K562 (cell line): ENCODE measurements at regions not wholly inside any gene's neighbourhood (a gene's known extent, or its start where the extent isn't known, plus 50 kb on each side); places are given as distances from the start of the nearest gene placed in this dataset.

Experiments used
- FOXK1 ChIP-seq: sonication (generic); formaldehyde crosslinking; IDR thresholded peaks from 2 replicates; pipeline ENCODE4 v1.8.0; 2022; ENCODE audit warnings: missing genetic modification reagents, mild to moderate bottlenecking, borderline replicate concordance
- HMG20A ChIP-seq: fragments of 450-650 bp; formaldehyde crosslinking; conservative IDR thresholded peaks from 2 replicates; pipeline ENCODE4 v1.4.0; 2020; ENCODE audit warnings: mild to moderate bottlenecking, mixed read lengths
- HSF4 ChIP-seq: fragments of 250-450 bp; sonication (Bioruptor Pico); IDR thresholded peaks from 2 replicates; pipeline ENCODE4 v2.1.2; 2022; ENCODE audit warnings: mild to moderate bottlenecking, moderate library complexity, borderline replicate concordance
- ZNF146 ChIP-seq: IDR thresholded peaks from one replicate; pipeline ENCODE4 v1.6.1; 2018; ENCODE audit warnings: missing compliant biosample characterization; ENCODE audit not compliant: unreplicated experiment
- TF ChIP-seq, protein P1 (sequence below): fragments of 250-450 bp; sonication (Bioruptor Pico); IDR thresholded peaks from 2 replicates; pipeline ENCODE4 v1.4.0; 2020; ENCODE audit warnings: mild to moderate bottlenecking, moderate library complexity
- TF ChIP-seq, protein P2 (sequence below): IDR thresholded peaks from 3 replicates; pipeline ENCODE4 v1.6.1; 2011; ENCODE audit warnings: borderline replicate concordance, mild to moderate bottlenecking, moderate library complexity; ENCODE audit not compliant: insufficient read length; ENCODE audit errors: extremely low read depth

DNA sequence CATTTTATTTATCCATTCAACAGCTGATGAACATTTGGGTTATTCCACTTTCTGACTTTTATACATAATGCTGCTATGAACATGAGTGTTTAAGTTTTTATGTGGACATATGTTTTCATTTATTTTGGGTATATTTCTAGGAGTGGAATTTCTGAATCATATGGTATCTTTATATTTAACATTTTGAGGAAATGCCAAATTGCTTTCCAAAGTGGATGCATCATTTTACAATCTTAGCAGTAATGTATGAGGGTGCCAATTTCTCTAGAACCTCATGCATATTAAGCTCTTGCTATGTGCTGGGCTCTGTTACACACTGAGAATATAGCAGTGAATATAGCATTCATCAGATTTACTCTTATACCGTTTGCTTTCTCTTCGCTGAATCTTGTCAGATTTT is 983.7 kb downstream of the STIM2 start (continued):
- TF ChIP-seq, protein P1, sequence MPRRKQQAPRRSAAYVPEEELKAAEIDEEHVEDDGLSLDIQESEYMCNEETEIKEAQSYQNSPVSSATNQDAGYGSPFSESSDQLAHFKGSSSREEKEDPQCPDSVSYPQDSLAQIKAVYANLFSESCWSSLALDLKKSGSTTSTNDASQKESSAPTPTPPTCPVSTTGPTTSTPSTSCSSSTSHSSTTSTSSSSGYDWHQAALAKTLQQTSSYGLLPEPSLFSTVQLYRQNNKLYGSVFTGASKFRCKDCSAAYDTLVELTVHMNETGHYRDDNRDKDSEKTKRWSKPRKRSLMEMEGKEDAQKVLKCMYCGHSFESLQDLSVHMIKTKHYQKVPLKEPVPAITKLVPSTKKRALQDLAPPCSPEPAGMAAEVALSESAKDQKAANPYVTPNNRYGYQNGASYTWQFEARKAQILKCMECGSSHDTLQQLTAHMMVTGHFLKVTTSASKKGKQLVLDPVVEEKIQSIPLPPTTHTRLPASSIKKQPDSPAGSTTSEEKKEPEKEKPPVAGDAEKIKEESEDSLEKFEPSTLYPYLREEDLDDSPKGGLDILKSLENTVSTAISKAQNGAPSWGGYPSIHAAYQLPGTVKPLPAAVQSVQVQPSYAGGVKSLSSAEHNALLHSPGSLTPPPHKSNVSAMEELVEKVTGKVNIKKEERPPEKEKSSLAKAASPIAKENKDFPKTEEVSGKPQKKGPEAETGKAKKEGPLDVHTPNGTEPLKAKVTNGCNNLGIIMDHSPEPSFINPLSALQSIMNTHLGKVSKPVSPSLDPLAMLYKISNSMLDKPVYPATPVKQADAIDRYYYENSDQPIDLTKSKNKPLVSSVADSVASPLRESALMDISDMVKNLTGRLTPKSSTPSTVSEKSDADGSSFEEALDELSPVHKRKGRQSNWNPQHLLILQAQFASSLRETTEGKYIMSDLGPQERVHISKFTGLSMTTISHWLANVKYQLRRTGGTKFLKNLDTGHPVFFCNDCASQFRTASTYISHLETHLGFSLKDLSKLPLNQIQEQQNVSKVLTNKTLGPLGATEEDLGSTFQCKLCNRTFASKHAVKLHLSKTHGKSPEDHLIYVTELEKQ (CRISPR knock-in tag), result no peak
- TF ChIP-seq, protein P2, sequence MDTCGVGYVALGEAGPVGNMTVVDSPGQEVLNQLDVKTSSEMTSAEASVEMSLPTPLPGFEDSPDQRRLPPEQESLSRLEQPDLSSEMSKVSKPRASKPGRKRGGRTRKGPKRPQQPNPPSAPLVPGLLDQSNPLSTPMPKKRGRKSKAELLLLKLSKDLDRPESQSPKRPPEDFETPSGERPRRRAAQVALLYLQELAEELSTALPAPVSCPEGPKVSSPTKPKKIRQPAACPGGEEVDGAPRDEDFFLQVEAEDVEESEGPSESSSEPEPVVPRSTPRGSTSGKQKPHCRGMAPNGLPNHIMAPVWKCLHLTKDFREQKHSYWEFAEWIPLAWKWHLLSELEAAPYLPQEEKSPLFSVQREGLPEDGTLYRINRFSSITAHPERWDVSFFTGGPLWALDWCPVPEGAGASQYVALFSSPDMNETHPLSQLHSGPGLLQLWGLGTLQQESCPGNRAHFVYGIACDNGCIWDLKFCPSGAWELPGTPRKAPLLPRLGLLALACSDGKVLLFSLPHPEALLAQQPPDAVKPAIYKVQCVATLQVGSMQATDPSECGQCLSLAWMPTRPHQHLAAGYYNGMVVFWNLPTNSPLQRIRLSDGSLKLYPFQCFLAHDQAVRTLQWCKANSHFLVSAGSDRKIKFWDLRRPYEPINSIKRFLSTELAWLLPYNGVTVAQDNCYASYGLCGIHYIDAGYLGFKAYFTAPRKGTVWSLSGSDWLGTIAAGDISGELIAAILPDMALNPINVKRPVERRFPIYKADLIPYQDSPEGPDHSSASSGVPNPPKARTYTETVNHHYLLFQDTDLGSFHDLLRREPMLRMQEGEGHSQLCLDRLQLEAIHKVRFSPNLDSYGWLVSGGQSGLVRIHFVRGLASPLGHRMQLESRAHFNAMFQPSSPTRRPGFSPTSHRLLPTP, result no peak
- TF ChIP-seq FOXK1 (CRISPR knock-in tag) (no peak), HMG20A (CRISPR knock-in tag) (no peak), ZNF146 (CRISPR knock-in tag) (no peak), HSF4 (no peak)
